WTC11 (cell line): ENCODE measurements at regions not wholly inside any gene's neighbourhood (a gene's known extent, or its start where the extent isn't known, plus 50 kb on each side); places are given as distances from the start of the nearest gene placed in this dataset.

Experiments used
- ATAC-seq: fragments of 200-7000 bp; cut with Tn5 transposase; 2 replicates; pipeline ENCODE4 v1.10.0; 2021; ENCODE audit warnings: mild to moderate bottlenecking, moderate library complexity
- CTCF ChIA-PET: fragments of 300-600 bp; sonication (Branson Sonifier 250); formaldehyde crosslinking; loops from one replicate; lab custom pipeline; 2021; ENCODE audit warnings: antibody characterized with exemption; lab: Charles Lee
- POLR2A ChIA-PET: fragments of 350-600 bp; sonication (Branson Sonifier 250); formaldehyde crosslinking; loops from one replicate; lab custom pipeline; 2021; ENCODE audit warnings: antibody characterized with exemption; lab: Charles Lee
- DNase-seq: peaks from one replicate; pipeline ENCODE4 v3.0.0; 2021; ENCODE audit warnings: low spot score
- H3K27ac Mint-ChIP-seq: 2 replicates; pipeline ENCODE4 v1.8.0; 2021; ENCODE audit warnings: mixed read lengths
- H3K27me3 Mint-ChIP-seq: 2 replicates; pipeline ENCODE4 v1.8.0; 2021; ENCODE audit warnings: low read depth, mild to moderate bottlenecking, moderate library complexity, mixed read lengths
- H3K36me3 Mint-ChIP-seq: 2 replicates; pipeline ENCODE4 v1.8.0; 2021; ENCODE audit warnings: mixed read lengths
- H3K4me1 Mint-ChIP-seq: 2 replicates; pipeline ENCODE4 v1.8.0; 2022; ENCODE audit warnings: mixed read lengths
- H3K4me3 Mint-ChIP-seq: 2 replicates; pipeline ENCODE4 v1.8.0; 2021; ENCODE audit warnings: mild to moderate bottlenecking, moderate library complexity, mixed read lengths
- H3K9me3 Mint-ChIP-seq: 2 replicates; pipeline ENCODE4 v1.8.0; 2021; ENCODE audit warnings: mixed read lengths
- CTCF ChIP-seq: fragments of 200-600 bp; IDR thresholded peaks from 2 replicates; pipeline ENCODE4 v1.8.0; 2022; ENCODE audit warnings: antibody characterized with exemption
- E2F1 ChIP-seq: sonication (generic); formaldehyde crosslinking; IDR thresholded peaks from 2 replicates; pipeline ENCODE4 v1.8.0; 2022; ENCODE audit warnings: mild to moderate bottlenecking, missing genetic modification reagents
- ETV6 ChIP-seq: sonication (generic); formaldehyde crosslinking; IDR thresholded peaks from 2 replicates; pipeline ENCODE4 v1.8.1; 2022; ENCODE audit warnings: mild to moderate bottlenecking, missing genetic modification reagents
- IRF2 ChIP-seq: sonication (generic); formaldehyde crosslinking; IDR thresholded peaks from 2 replicates; pipeline ENCODE4 v1.8.0; 2022; ENCODE audit warnings: low read depth, missing genetic modification reagents, borderline replicate concordance
- MAX ChIP-seq: sonication (generic); formaldehyde crosslinking; IDR thresholded peaks from 2 replicates; pipeline ENCODE4 v1.8.0; 2022; ENCODE audit warnings: mild to moderate bottlenecking, missing genetic modification reagents
- NFATC4 ChIP-seq: fragments of 250-450 bp; sonication (Bioruptor Pico); IDR thresholded peaks from 2 replicates; pipeline ENCODE4 v1.9.0; 2021; ENCODE audit warnings: mild to moderate bottlenecking
- NR1H2 ChIP-seq: sonication (generic); formaldehyde crosslinking; IDR thresholded peaks from 2 replicates; pipeline ENCODE4 v1.9.0; 2021; ENCODE audit warnings: mild to moderate bottlenecking, moderate library complexity, missing genetic modification reagents
- OVOL2 ChIP-seq: fragments of 250-450 bp; sonication (Bioruptor Pico); IDR thresholded peaks from 2 replicates; pipeline ENCODE4 v1.9.0; 2021; ENCODE audit warnings: mild to moderate bottlenecking, borderline replicate concordance
- TEAD4 ChIP-seq: sonication (generic); formaldehyde crosslinking; IDR thresholded peaks from 2 replicates; pipeline ENCODE4 v1.8.0; 2022; ENCODE audit warnings: mild to moderate bottlenecking, missing genetic modification reagents
- TF ChIP-seq, protein P1 (sequence below): sonication (generic); formaldehyde crosslinking; IDR thresholded peaks from 2 replicates; pipeline ENCODE4 v1.8.1; 2022; ENCODE audit warnings: mild to moderate bottlenecking, missing genetic modification reagents, moderate library complexity, borderline replicate concordance
- TF ChIP-seq, protein P2 (sequence below): sonication (generic); formaldehyde crosslinking; IDR thresholded peaks from 2 replicates; pipeline ENCODE4 v1.8.0; 2022; ENCODE audit warnings: mild to moderate bottlenecking, missing genetic modification reagents
- TF ChIP-seq, protein P3 (sequence below): sonication (generic); formaldehyde crosslinking; IDR thresholded peaks from 2 replicates; pipeline ENCODE4 v1.8.0; 2022; ENCODE audit warnings: mild to moderate bottlenecking, missing genetic modification reagents
- TF ChIP-seq, protein P4 (sequence below): sonication (generic); formaldehyde crosslinking; IDR thresholded peaks from 2 replicates; pipeline ENCODE4 v1.8.0; 2022; ENCODE audit warnings: missing genetic modification reagents

DNA sequence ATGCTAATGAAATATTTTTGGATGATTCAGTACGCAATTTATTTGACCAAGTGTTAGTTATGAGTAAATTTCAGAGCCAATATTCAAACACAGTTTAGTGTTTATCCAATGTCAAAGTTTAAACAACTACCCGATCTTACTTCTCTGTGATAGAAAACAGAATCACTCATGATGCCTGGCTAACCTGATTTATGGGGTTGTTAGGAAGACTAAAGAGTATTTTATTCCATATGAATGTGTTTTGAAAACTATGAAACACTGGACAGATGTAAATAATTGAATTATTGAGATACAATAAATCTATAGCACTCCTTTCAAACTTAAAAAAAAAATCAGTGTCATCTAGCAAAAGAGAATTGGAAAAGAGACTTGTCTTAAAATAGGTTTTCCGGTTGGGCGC is 1181.8 kb downstream of the EFNB2 start (continued):
- TF ChIP-seq NR1H2 (CRISPR knock-in tag) (no peak), CTCF (no peak), TEAD4 (CRISPR knock-in tag) (no peak), ETV6 (no peak), E2F1 (CRISPR knock-in tag) (no peak), MAX (CRISPR knock-in tag) (no peak), IRF2 (no peak), OVOL2 (CRISPR knock-in tag) (no peak)
- TF ChIP-seq, protein P1, sequence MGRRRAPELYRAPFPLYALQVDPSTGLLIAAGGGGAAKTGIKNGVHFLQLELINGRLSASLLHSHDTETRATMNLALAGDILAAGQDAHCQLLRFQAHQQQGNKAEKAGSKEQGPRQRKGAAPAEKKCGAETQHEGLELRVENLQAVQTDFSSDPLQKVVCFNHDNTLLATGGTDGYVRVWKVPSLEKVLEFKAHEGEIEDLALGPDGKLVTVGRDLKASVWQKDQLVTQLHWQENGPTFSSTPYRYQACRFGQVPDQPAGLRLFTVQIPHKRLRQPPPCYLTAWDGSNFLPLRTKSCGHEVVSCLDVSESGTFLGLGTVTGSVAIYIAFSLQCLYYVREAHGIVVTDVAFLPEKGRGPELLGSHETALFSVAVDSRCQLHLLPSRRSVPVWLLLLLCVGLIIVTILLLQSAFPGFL (CRISPR knock-in tag), result no peak
- TF ChIP-seq, protein P2, sequence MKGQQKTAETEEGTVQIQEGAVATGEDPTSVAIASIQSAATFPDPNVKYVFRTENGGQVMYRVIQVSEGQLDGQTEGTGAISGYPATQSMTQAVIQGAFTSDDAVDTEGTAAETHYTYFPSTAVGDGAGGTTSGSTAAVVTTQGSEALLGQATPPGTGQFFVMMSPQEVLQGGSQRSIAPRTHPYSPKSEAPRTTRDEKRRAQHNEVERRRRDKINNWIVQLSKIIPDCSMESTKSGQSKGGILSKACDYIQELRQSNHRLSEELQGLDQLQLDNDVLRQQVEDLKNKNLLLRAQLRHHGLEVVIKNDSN (CRISPR knock-in tag), result no peak
- TF ChIP-seq, protein P3, sequence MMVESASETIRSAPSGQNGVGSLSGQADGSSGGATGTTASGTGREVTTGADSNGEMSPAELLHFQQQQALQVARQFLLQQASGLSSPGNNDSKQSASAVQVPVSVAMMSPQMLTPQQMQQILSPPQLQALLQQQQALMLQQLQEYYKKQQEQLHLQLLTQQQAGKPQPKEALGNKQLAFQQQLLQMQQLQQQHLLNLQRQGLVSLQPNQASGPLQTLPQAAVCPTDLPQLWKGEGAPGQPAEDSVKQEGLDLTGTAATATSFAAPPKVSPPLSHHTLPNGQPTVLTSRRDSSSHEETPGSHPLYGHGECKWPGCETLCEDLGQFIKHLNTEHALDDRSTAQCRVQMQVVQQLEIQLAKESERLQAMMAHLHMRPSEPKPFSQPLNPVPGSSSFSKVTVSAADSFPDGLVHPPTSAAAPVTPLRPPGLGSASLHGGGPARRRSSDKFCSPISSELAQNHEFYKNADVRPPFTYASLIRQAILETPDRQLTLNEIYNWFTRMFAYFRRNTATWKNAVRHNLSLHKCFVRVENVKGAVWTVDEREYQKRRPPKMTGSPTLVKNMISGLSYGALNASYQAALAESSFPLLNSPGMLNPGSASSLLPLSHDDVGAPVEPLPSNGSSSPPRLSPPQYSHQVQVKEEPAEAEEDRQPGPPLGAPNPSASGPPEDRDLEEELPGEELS, result no peak

GRCh38 chr13:105349082-105349723 is 1186.3 kb downstream of the EFNB2 start:
- Mint-ChIP-seq H3K27me3 (no peaks in the 10 kb centered on the region), H3K4me1 (no peaks in the 10 kb centered on the region), H3K27ac (no peak overlapping the region), H3K9me3 (no peaks in the 10 kb centered on the region), H3K36me3 (no peaks in the 10 kb centered on the region), H3K4me3 (no peak overlapping the region)
- no peak for TF ChIP-seq NFATC4 (CRISPR knock-in tag)
- TF ChIP-seq, protein P4, sequence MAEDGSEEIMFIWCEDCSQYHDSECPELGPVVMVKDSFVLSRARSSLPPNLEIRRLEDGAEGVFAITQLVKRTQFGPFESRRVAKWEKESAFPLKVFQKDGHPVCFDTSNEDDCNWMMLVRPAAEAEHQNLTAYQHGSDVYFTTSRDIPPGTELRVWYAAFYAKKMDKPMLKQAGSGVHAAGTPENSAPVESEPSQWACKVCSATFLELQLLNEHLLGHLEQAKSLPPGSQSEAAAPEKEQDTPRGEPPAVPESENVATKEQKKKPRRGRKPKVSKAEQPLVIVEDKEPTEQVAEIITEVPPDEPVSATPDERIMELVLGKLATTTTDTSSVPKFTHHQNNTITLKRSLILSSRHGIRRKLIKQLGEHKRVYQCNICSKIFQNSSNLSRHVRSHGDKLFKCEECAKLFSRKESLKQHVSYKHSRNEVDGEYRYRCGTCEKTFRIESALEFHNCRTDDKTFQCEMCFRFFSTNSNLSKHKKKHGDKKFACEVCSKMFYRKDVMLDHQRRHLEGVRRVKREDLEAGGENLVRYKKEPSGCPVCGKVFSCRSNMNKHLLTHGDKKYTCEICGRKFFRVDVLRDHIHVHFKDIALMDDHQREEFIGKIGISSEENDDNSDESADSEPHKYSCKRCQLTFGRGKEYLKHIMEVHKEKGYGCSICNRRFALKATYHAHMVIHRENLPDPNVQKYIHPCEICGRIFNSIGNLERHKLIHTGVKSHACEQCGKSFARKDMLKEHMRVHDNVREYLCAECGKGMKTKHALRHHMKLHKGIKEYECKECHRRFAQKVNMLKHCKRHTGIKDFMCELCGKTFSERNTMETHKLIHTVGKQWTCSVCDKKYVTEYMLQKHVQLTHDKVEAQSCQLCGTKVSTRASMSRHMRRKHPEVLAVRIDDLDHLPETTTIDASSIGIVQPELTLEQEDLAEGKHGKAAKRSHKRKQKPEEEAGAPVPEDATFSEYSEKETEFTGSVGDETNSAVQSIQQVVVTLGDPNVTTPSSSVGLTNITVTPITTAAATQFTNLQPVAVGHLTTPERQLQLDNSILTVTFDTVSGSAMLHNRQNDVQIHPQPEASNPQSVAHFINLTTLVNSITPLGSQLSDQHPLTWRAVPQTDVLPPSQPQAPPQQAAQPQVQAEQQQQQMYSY, result no peak
- TF ChIP-seq, protein P1 (CRISPR knock-in tag), result no peak
- DNase-seq (no peak), ATAC-seq (no peak)
- POLR2A ChIA-PET, result no interaction called here
- CTCF ChIA-PET, result interaction anchor here (1.2 kb wide), 1 partner anchor 62 kb away, joined by 3 read pairs; no protein-coding TSS in a partner anchor
